ENCODE measurements at regions not wholly inside any gene's neighbourhood (a gene's known extent, or its start where the extent isn't known, plus 50 kb on each side); places are given as distances from the start of the nearest gene placed in this dataset.

DNA sequence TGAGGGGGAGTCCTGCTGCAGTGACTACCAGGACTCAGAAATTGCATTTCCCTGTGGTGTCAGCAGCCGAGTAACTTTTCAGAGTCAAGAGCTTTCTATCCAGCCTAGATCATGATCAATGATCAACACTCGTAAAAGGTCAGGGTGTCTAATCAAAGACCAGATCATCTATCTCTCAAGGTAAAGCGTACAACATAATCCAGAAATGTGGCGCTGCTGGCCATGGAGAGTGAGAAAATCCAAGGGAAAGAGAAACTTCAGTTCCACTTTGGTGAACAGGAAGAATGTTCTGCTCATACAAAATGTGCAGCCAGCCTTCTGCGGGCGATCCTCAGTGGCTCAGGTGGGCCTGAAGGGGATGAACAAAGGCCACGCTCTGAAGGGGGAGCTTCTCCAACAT, 1005.8 kb upstream of the NR2F2 start:
- peaks cover 5% of the 10 kb centered on the region; the same call in 1 of the 3 replicates for H3K4me1 Mint-ChIP-seq
- no peaks in the 10 kb centered on the region for H3K9me2 ChIP-seq (ENCODE audit: insufficient read depth)
- H3K27ac Mint-ChIP-seq = no peak overlapping the region
- H3K36me3 Mint-ChIP-seq (ENCODE audit: low read depth) = no peaks in the 10 kb centered on the region
- H3K4me1 ChIP-seq (ENCODE audit: insufficient read depth) = peaks cover 6% of the 10 kb centered on the region; the same call in 1 of the 2 replicates
- no peaks in the 10 kb centered on the region for H3F3A ChIP-seq (replicated peaks; ENCODE audit: low read depth)
- no peak overlapping the region for H3K4me3 Mint-ChIP-seq
- H3K4me3 ChIP-seq = no peak overlapping the region
- H2AFZ ChIP-seq = no peak overlapping the region
- no peaks in the 10 kb centered on the region for H3K36me3 ChIP-seq (ENCODE audit: insufficient read depth)
- no peaks in the 10 kb centered on the region for H3K79me2 ChIP-seq (replicated peaks; ENCODE audit: insufficient read depth)
- H3K27me3 Mint-ChIP-seq (ENCODE audit: insufficient read depth, low read depth, poor library complexity) = peaks cover 4% of the 10 kb centered on the region
- H3K27ac ChIP-seq (ENCODE audit: low read depth) = no peak overlapping the region
- TF ChIP-seq NANOG (IDR thresholded peaks at IDR 0.05; ENCODE audit: borderline replicate concordance) (no peak), JUNB (IDR thresholded peaks at IDR 0.05; ENCODE audit: unreplicated experiment) (no peak), CREB1 (CRISPR knock-in tag; IDR thresholded peaks at IDR 0.05; ENCODE audit: low read depth) (no peak), ZNF114 (CRISPR knock-in tag; IDR thresholded peaks at IDR 0.05) (no peak), EZH2phosphoT487 (IDR thresholded peaks at IDR 0.05; ENCODE audit: unreplicated experiment) (no peak), STAT1 (IDR thresholded peaks at IDR 0.05; ENCODE audit: unreplicated experiment) (no peak), POLR2AphosphoS5 (IDR thresholded peaks at IDR 0.05; ENCODE audit: low read depth) (no peak), EZH2 (IDR thresholded peaks at IDR 0.05; ENCODE audit: low read depth, unreplicated experiment) (no peak), ZNF331 (CRISPR knock-in tag; IDR thresholded peaks at IDR 0.05; ENCODE audit: low read depth) (no peak)
- TF ChIP-seq, protein P1, sequence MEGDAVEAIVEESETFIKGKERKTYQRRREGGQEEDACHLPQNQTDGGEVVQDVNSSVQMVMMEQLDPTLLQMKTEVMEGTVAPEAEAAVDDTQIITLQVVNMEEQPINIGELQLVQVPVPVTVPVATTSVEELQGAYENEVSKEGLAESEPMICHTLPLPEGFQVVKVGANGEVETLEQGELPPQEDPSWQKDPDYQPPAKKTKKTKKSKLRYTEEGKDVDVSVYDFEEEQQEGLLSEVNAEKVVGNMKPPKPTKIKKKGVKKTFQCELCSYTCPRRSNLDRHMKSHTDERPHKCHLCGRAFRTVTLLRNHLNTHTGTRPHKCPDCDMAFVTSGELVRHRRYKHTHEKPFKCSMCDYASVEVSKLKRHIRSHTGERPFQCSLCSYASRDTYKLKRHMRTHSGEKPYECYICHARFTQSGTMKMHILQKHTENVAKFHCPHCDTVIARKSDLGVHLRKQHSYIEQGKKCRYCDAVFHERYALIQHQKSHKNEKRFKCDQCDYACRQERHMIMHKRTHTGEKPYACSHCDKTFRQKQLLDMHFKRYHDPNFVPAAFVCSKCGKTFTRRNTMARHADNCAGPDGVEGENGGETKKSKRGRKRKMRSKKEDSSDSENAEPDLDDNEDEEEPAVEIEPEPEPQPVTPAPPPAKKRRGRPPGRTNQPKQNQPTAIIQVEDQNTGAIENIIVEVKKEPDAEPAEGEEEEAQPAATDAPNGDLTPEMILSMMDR (conservative IDR thresholded peaks at IDR 0.05; ENCODE audit: low read depth in 2 of 2) = no peak
- TF ChIP-seq, protein P2, sequence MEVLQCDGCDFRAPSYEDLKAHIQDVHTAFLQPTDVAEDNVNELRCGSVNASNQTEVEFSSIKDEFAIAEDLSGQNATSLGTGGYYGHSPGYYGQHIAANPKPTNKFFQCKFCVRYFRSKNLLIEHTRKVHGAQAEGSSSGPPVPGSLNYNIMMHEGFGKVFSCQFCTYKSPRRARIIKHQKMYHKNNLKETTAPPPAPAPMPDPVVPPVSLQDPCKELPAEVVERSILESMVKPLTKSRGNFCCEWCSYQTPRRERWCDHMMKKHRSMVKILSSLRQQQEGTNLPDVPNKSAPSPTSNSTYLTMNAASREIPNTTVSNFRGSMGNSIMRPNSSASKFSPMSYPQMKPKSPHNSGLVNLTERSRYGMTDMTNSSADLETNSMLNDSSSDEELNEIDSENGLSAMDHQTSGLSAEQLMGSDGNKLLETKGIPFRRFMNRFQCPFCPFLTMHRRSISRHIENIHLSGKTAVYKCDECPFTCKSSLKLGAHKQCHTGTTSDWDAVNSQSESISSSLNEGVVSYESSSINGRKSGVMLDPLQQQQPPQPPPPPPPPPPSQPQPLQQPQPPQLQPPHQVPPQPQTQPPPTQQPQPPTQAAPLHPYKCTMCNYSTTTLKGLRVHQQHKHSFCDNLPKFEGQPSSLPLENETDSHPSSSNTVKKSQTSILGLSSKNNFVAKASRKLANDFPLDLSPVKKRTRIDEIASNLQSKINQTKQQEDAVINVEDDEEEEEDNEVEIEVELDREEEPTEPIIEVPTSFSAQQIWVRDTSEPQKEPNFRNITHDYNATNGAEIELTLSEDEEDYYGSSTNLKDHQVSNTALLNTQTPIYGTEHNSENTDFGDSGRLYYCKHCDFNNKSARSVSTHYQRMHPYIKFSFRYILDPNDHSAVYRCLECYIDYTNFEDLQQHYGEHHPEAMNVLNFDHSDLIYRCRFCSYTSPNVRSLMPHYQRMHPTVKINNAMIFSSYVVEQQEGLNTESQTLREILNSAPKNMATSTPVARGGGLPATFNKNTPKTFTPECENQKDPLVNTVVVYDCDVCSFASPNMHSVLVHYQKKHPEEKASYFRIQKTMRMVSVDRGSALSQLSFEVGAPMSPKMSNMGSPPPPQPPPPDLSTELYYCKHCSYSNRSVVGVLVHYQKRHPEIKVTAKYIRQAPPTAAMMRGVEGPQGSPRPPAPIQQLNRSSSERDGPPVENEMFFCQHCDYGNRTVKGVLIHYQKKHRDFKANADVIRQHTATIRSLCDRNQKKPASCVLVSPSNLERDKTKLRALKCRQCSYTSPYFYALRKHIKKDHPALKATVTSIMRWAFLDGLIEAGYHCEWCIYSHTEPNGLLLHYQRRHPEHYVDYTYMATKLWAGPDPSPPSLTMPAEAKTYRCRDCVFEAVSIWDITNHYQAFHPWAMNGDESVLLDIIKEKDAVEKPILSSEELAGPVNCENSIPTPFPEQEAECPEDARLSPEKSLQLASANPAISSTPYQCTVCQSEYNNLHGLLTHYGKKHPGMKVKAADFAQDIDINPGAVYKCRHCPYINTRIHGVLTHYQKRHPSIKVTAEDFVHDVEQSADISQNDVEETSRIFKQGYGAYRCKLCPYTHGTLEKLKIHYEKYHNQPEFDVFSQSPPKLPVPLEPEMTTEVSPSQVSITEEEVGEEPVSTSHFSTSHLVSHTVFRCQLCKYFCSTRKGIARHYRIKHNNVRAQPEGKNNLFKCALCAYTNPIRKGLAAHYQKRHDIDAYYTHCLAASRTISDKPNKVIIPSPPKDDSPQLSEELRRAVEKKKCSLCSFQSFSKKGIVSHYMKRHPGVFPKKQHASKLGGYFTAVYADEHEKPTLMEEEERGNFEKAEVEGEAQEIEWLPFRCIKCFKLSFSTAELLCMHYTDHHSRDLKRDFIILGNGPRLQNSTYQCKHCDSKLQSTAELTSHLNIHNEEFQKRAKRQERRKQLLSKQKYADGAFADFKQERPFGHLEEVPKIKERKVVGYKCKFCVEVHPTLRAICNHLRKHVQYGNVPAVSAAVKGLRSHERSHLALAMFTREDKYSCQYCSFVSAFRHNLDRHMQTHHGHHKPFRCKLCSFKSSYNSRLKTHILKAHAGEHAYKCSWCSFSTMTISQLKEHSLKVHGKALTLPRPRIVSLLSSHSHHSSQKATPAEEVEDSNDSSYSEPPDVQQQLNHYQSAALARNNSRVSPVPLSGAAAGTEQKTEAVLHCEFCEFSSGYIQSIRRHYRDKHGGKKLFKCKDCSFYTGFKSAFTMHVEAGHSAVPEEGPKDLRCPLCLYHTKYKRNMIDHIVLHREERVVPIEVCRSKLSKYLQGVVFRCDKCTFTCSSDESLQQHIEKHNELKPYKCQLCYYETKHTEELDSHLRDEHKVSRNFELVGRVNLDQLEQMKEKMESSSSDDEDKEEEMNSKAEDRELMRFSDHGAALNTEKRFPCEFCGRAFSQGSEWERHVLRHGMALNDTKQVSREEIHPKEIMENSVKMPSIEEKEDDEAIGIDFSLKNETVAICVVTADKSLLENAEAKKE (CRISPR knock-in tag; IDR thresholded peaks at IDR 0.05) = no peak
- TF ChIP-seq, protein P3, sequence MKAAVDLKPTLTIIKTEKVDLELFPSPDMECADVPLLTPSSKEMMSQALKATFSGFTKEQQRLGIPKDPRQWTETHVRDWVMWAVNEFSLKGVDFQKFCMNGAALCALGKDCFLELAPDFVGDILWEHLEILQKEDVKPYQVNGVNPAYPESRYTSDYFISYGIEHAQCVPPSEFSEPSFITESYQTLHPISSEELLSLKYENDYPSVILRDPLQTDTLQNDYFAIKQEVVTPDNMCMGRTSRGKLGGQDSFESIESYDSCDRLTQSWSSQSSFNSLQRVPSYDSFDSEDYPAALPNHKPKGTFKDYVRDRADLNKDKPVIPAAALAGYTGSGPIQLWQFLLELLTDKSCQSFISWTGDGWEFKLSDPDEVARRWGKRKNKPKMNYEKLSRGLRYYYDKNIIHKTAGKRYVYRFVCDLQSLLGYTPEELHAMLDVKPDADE (IDR thresholded peaks at IDR 0.05) = no peak
- TF ChIP-seq, protein P4, sequence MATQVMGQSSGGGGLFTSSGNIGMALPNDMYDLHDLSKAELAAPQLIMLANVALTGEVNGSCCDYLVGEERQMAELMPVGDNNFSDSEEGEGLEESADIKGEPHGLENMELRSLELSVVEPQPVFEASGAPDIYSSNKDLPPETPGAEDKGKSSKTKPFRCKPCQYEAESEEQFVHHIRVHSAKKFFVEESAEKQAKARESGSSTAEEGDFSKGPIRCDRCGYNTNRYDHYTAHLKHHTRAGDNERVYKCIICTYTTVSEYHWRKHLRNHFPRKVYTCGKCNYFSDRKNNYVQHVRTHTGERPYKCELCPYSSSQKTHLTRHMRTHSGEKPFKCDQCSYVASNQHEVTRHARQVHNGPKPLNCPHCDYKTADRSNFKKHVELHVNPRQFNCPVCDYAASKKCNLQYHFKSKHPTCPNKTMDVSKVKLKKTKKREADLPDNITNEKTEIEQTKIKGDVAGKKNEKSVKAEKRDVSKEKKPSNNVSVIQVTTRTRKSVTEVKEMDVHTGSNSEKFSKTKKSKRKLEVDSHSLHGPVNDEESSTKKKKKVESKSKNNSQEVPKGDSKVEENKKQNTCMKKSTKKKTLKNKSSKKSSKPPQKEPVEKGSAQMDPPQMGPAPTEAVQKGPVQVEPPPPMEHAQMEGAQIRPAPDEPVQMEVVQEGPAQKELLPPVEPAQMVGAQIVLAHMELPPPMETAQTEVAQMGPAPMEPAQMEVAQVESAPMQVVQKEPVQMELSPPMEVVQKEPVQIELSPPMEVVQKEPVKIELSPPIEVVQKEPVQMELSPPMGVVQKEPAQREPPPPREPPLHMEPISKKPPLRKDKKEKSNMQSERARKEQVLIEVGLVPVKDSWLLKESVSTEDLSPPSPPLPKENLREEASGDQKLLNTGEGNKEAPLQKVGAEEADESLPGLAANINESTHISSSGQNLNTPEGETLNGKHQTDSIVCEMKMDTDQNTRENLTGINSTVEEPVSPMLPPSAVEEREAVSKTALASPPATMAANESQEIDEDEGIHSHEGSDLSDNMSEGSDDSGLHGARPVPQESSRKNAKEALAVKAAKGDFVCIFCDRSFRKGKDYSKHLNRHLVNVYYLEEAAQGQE (IDR thresholded peaks at IDR 0.05; ENCODE audit: unreplicated experiment) = no peak
- H3K9me3 Mint-ChIP-seq = no peaks in the 10 kb centered on the region
- no peak overlapping the region for H3K4me2 ChIP-seq
- no peaks in the 10 kb centered on the region for H4K20me1 ChIP-seq (replicated peaks; ENCODE audit: insufficient read depth)
- H3K27me3 ChIP-seq (ENCODE audit: insufficient read depth) = peaks cover 27% of the 10 kb centered on the region
- ATAC-seq = no peak
- no peak for DNase-seq (ENCODE audit: low spot score)
